ENCODE measurements at regions not wholly inside any gene's neighbourhood (a gene's known extent, or its start where the extent isn't known, plus 50 kb on each side); places are given as distances from the start of the nearest gene placed in this dataset.

GRCh38 chr13:64441740-64442139 is 2788.4 kb downstream of the PCDH9 start:
- TF ChIP-seq POLR2AphosphoS5 (IDR thresholded peaks at IDR 0.05): no peak
- TF ChIP-seq CTCF (IDR thresholded peaks at IDR 0.05): no peak
- no peak for TF ChIP-seq POLR2A (IDR thresholded peaks at IDR 0.05)

Measured in gastroesophageal sphincter (tissue), 3 donors.